Peyer's patch (tissue), 4 donors: ENCODE measurements at regions not wholly inside any gene's neighbourhood (a gene's known extent, or its start where the extent isn't known, plus 50 kb on each side); places are given as distances from the start of the nearest gene placed in this dataset.

Source experiments
- DNase-seq, 3 donors: peaks; one replicate each; pipeline ENCODE4 v3.0.0-alpha.2; 2017 to 2019
- H3K27ac ChIP-seq, 4 donors: fragments of 200-600 bp; sonication (generic); one replicate each; pipeline ENCODE4 v1.5.1; 2016 to 2019
- H3K27me3 ChIP-seq, 2 donors: fragments of 200-600 bp; sonication (generic); one replicate each; pipeline ENCODE4 v1.5.1; 2019
- H3K36me3 ChIP-seq, 3 donors: fragments of 200-600 bp; sonication (generic); one replicate each; pipeline ENCODE4 v1.5.1; 2016 to 2019
- H3K4me1 ChIP-seq, 4 donors: fragments of 200-600 bp; sonication (generic); one replicate each; pipeline ENCODE4 v1.5.1; 2016 to 2019
- H3K4me3 ChIP-seq, 4 donors: fragments of 200-600 bp; sonication (generic); 1 replicate in 3 of 4; 2 replicates in 1 of 4; pipeline ENCODE4 v1.5.1; 2016 to 2019; ENCODE audit warnings: mild to moderate bottlenecking in 1 of 4
- H3K9me3 ChIP-seq, 4 donors: fragments of 200-600 bp; sonication (generic); one replicate each; pipeline ENCODE4 v1.5.1; 2016 to 2019; ENCODE audit warnings: mild to moderate bottlenecking in 1 of 4
- CTCF ChIP-seq, 6 experiments: fragments of 450-650 bp in 4 of 6; fragments of 200-600 bp in 2 of 6; sonication (generic) in 1 of 6; IDR thresholded peaks; one replicate each; pipeline ENCODE4 v1.5.1; 2017 to 2019; ENCODE audit warnings: antibody characterized with exemption in 6 of 6, mild to moderate bottlenecking in 3 of 6, moderate library complexity in 1 of 6
- POLR2A ChIP-seq, 2 donors: fragments of 450-650 bp; IDR thresholded peaks; one replicate each; pipeline ENCODE4 v1.5.1; 2017; ENCODE audit warnings: antibody characterized with exemption in 2 of 2, mild to moderate bottlenecking in 2 of 2, moderate library complexity in 2 of 2

- H3K27ac ChIP-seq, result no peak overlapping the region
- no peaks in the 10 kb centered on the region for H3K4me1 ChIP-seq
- no peaks in the 10 kb centered on the region for H3K9me3 ChIP-seq
- H3K36me3 ChIP-seq, result no peaks in the 10 kb centered on the region
- DNase-seq, result no peak
- no peak for TF ChIP-seq POLR2A (IDR thresholded peaks at IDR 0.05)
- TF ChIP-seq CTCF (IDR thresholded peaks at IDR 0.05), result no peak
- H3K4me3 ChIP-seq, result no peak overlapping the region
- H3K27me3 ChIP-seq, result no peaks in the 10 kb centered on the region
Measured at GRCh38 chrX:149313871-149314371, 191.2 kb downstream of the IDS start.

- no peak for TF ChIP-seq POLR2A (IDR thresholded peaks at IDR 0.05)
- TF ChIP-seq CTCF (IDR thresholded peaks at IDR 0.05), result no peak
- Histone ChIP-seq H3K9me3 (no peaks in the 10 kb centered on the region), H3K36me3 (no peaks in the 10 kb centered on the region), H3K4me1 (no peaks in the 10 kb centered on the region), H3K27me3 (no peaks in the 10 kb centered on the region), H3K4me3 (no peak overlapping the region), H3K27ac (no peak overlapping the region)
- no peak for DNase-seq
Measured at GRCh38 chrX:149312988-149313387, 192.1 kb downstream of the IDS start.

GRCh38 chrX:149312097-149312496 is 193.0 kb downstream of the IDS start:
- H3K9me3 ChIP-seq, result no peaks in the 10 kb centered on the region
- H3K4me3 ChIP-seq, result no peak overlapping the region
- no peaks in the 10 kb centered on the region for H3K36me3 ChIP-seq
- TF ChIP-seq CTCF (IDR thresholded peaks at IDR 0.05) (no peak), POLR2A (IDR thresholded peaks at IDR 0.05) (no peak)
- H3K27me3 ChIP-seq, result no peaks in the 10 kb centered on the region
- no peak for DNase-seq
- no peaks in the 10 kb centered on the region for H3K4me1 ChIP-seq
- H3K27ac ChIP-seq, result no peak overlapping the region

GRCh38 chrX:149302705-149303104 is 202.4 kb downstream of the IDS start:
- TF ChIP-seq CTCF (IDR thresholded peaks at IDR 0.05) (no peak), POLR2A (IDR thresholded peaks at IDR 0.05) (no peak)
- Histone ChIP-seq H3K36me3 (no peaks in the 10 kb centered on the region), H3K4me3 (no peak overlapping the region), H3K27ac (no peak overlapping the region), H3K9me3 (no peaks in the 10 kb centered on the region), H3K4me1 (no peaks in the 10 kb centered on the region), H3K27me3 (no peaks in the 10 kb centered on the region)
- DNase-seq, result no peak

- no peaks in the 10 kb centered on the region for H3K9me3 ChIP-seq
- H3K36me3 ChIP-seq, result no peaks in the 10 kb centered on the region
- DNase-seq, result no peak
- no peak for TF ChIP-seq POLR2A (IDR thresholded peaks at IDR 0.05)
- no peak for TF ChIP-seq CTCF (IDR thresholded peaks at IDR 0.05)
- H3K4me3 ChIP-seq, result no peak overlapping the region
- no peaks in the 10 kb centered on the region for H3K27me3 ChIP-seq
- H3K4me1 ChIP-seq, result no peaks in the 10 kb centered on the region
- no peak overlapping the region for H3K27ac ChIP-seq
Measured at GRCh38 chrX:149298111-149298510, 207.0 kb downstream of the IDS start.

GRCh38 chrX:149296092-149296491 is 209.0 kb downstream of the IDS start:
- no peak overlapping the region for H3K27ac ChIP-seq
- no peak for DNase-seq

More at GRCh38 chrX:149296092-149296491, 209.0 kb downstream of the IDS start:
- H3K9me3 ChIP-seq, result no peaks in the 10 kb centered on the region
- no peaks in the 10 kb centered on the region for H3K27me3 ChIP-seq
- no peak for TF ChIP-seq CTCF (IDR thresholded peaks at IDR 0.05)
- no peak for TF ChIP-seq POLR2A (IDR thresholded peaks at IDR 0.05)
- no peak overlapping the region for H3K4me3 ChIP-seq
- no peaks in the 10 kb centered on the region for H3K36me3 ChIP-seq
- no peaks in the 10 kb centered on the region for H3K4me1 ChIP-seq
